ENCODE measurements at regions not wholly inside any gene's neighbourhood (a gene's known extent, or its start where the extent isn't known, plus 50 kb on each side); places are given as distances from the start of the nearest gene placed in this dataset.

GRCh38 chr7:42753367-42753766, 158.5 kb downstream of the C7orf25 start:
- ChIA-PET CTCF (interaction anchor here (1.1 to 1.5 kb wide), 3 partner anchors 8 to 17 kb away, joined by 3 to 5 read pairs (median 4); no protein-coding TSS in a partner anchor), POLR2A (no interaction called here)
- DNase-seq (ENCODE audit: low read depth) = no peak
- no peak for TF ChIP-seq CTCF (IDR thresholded peaks at IDR 0.05; ENCODE audit: insufficient read depth, low read depth, low read length)
- H3K36me3 ChIP-seq (ENCODE audit: control insufficient read depth, insufficient read depth, low read length) = no peaks in the 10 kb centered on the region
- no peak overlapping the region for H3K4me3 ChIP-seq (ENCODE audit: low read depth, low read length)
- H3K27me3 ChIP-seq (ENCODE audit: control insufficient read depth, insufficient read depth, low read length) = no peaks in the 10 kb centered on the region

GRCh38 chr7:42750172-42750571, 161.7 kb downstream of the C7orf25 start:
- DNase-seq (ENCODE audit: low read depth) = no peak
- Histone ChIP-seq H3K27me3 (ENCODE audit: control insufficient read depth, insufficient read depth, low read length) (no peaks in the 10 kb centered on the region), H3K4me3 (ENCODE audit: low read depth, low read length) (no peak overlapping the region), H3K36me3 (ENCODE audit: control insufficient read depth, insufficient read depth, low read length) (no peaks in the 10 kb centered on the region)
- TF ChIP-seq CTCF (IDR thresholded peaks at IDR 0.05; ENCODE audit: insufficient read depth, low read depth, low read length) = no peak
- ChIA-PET POLR2A (no interaction called here), CTCF (no interaction called here)

- Histone ChIP-seq H3K4me3 (ENCODE audit: low read depth, low read length) (no peak overlapping the region), H3K27me3 (ENCODE audit: control insufficient read depth, insufficient read depth, low read length) (no peaks in the 10 kb centered on the region), H3K36me3 (ENCODE audit: control insufficient read depth, insufficient read depth, low read length) (no peaks in the 10 kb centered on the region)
- POLR2A ChIA-PET = no interaction called here
- CTCF ChIA-PET = interaction anchor here (1.5 kb wide), 1 partner anchor 10 kb away, joined by 4 read pairs; no protein-coding TSS in a partner anchor
- DNase-seq (ENCODE audit: low read depth) = no peak
- TF ChIP-seq CTCF (IDR thresholded peaks at IDR 0.05; ENCODE audit: insufficient read depth, low read depth, low read length) = no peak
These were observed 164.8 kb downstream of the C7orf25 start for GRCh38 chr7:42747044-42747443.

GRCh38 chr7:42746214-42746613, 165.7 kb downstream of the C7orf25 start:
- POLR2A ChIA-PET = no interaction called here

GRCh38 chr7:42745357-42746059, 166.4 kb downstream of the C7orf25 start:
- peak; percentile 63 for TF ChIP-seq CTCF (IDR thresholded peaks at IDR 0.05; ENCODE audit: insufficient read depth, low read depth, low read length)
- POLR2A ChIA-PET = no interaction called here
- H3K36me3 ChIP-seq (ENCODE audit: control insufficient read depth, insufficient read depth, low read length) = no peaks in the 10 kb centered on the region
- H3K27me3 ChIP-seq (ENCODE audit: control insufficient read depth, insufficient read depth, low read length) = no peaks in the 10 kb centered on the region
- DNase-seq (ENCODE audit: low read depth) = no peak
- CTCF ChIA-PET = interaction anchor here (0.7 to 1.6 kb wide), 9 partner anchors 8 to 260 kb away, joined by 3 to 10 read pairs (median 3); no protein-coding TSS in a partner anchor
- no peak overlapping the region for H3K4me3 ChIP-seq (ENCODE audit: low read depth, low read length)

More at GRCh38 chr7:42746214-42746613, 165.7 kb downstream of the C7orf25 start:
- no peak overlapping the region for H3K4me3 ChIP-seq (ENCODE audit: low read depth, low read length)
- no peak for DNase-seq (ENCODE audit: low read depth)
- H3K27me3 ChIP-seq (ENCODE audit: control insufficient read depth, insufficient read depth, low read length) = no peaks in the 10 kb centered on the region
- CTCF ChIA-PET = interaction anchor here (0.7 to 1.6 kb wide), 4 partner anchors 10 to 259 kb away, joined by 3 to 10 read pairs (median 4); no protein-coding TSS in a partner anchor
- H3K36me3 ChIP-seq (ENCODE audit: control insufficient read depth, insufficient read depth, low read length) = no peaks in the 10 kb centered on the region
- no peak for TF ChIP-seq CTCF (IDR thresholded peaks at IDR 0.05; ENCODE audit: insufficient read depth, low read depth, low read length)

All from BJ (cell line).